ENCODE measurements at regions not wholly inside any gene's neighbourhood (a gene's known extent, or its start where the extent isn't known, plus 50 kb on each side); places are given as distances from the start of the nearest gene placed in this dataset.

DNA sequence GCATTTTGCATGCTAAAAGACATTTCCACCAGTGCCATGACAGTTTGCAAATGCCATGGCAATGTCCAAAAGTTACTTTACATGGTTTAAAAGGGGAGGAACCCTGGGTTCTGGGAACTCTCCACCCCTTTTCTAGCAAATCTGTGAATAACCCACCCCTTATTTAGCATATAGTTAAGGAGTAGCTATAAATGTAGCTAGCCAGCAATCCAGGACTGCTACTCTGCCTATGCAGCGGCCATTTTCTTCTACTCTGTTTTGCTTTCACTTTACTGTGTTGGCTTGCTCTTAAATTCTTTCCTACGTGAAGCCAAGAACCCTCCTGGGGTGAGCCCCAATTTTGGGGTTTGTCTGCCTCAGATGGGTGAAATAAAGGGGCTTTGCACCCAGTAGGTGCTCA, 141.0 kb downstream of the PTPN11 start:
- DNase-seq = no peak

DNA sequence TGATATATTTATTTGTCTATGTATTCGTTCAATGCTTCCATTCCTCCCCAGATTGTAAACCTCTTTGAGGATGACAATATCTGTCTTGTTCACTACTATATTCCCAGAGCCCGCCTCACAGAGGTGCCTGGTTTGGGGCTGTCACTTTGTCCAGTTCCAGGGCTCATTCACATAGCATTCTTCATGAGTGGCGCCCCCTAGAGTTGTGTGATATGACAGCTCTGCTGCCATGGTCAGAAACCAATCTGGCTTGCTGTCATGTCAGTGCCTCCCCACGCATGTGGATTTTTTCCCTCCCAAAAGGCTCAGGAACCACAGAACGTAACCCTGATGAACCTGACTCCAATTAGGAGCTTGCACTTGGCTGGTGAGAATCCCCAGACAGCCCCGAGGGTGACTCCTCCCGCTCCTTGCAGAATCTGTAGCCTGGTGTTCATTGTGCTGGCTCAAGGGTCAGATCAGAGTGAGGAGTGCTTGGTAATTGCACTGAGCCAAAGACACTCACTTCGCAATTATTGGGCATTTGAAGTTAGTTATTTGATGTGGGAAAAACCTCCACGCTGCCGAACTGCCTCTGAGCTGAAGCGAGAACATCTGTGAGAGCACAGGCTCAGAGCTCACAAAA, 145.5 kb downstream of the PTPN11 start:
- DNase-seq = no peak

DNA sequence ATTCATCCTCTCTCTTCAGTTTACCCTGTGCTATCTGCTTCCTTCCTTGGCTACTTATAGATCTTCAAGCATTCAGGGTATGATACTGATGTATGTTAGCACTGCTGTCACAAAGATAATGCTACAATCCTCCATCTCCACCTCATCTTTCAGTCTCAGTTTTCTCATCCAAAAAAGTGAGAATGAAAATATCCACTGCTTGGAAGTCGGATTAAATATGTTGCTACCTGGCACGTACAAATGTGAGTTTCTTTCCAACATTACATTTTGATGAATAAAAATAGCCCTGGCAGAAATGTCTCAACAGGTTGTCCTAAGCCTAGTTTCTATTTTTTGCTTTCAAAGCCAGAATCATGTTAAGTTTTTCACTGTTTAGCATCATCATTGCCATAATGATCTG, 149.9 kb downstream of the PTPN11 start:
- no peak for DNase-seq

DNA sequence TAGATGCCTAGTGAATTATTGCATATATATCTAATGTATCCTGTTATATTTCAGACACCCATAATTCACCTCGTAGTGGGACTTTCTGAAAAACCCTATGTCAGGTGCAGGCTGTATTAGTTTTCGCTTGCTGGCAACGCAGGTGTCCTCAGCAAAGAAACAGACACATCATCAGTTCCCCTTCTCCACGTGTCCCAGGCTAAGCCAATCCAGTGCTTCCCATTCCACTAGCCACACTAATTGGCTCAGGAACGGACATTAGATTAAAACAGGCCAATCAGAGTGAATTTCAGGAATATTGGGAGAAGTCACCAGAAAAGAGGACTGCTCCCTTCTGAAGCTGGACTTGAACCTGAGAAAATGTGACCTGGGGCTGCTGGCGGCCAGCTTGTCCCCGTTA, 151.3 kb downstream of the PTPN11 start:
- DNase-seq = no peak

DNA sequence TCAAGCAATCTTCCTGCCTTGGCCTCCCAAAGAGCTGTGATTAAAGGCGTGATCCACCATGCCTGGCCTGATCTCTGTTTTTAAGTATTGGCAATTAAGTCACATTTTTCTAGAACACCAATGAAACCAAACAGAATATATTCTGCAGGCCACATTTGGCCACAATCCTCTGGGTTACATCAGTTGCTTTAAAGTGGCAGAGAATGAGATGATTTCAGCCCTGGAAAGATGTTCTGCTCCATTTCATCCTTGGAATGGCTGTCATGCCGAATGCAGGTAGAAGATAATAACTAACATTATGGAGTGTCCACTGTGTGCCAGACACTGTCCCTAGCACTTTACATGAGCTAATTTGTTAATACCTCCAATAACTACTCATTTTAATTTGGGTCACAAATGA, 154.4 kb downstream of the PTPN11 start:
- DNase-seq = no peak

DNA sequence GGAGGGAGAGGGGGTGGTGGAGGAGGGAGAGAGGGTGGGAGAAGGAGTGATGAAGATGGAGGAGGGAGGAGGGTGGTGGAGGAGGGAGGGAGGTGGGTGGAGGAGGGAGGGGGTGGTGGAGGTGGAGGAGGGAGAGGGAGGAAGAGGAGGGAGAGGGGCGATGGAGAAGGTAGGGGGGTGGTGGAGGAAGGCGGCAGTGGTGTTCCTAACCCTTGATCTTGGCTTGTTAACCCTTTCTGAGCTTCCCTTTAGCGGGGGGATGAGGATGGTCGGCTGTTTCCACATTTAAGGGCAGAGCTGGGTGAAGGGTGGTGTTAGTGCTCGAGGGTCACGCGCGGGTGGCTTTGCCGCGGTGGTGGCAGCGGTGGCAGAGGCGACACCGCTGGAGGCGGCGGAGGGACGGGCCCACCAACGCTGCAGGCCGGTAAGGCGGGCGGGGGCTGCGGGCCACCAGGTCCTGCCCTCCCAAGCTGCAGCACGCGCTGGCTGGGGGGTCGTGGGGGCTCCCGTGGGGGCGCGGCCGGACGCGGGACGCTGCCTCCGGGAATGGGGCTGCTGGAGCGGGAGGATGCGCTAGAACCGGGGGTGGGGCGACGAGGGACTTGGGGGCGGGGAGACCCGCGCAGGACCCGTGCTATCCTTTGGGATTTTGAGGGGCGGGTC, 156.3 kb downstream of the PTPN11 start:
- no peak for DNase-seq

DNA sequence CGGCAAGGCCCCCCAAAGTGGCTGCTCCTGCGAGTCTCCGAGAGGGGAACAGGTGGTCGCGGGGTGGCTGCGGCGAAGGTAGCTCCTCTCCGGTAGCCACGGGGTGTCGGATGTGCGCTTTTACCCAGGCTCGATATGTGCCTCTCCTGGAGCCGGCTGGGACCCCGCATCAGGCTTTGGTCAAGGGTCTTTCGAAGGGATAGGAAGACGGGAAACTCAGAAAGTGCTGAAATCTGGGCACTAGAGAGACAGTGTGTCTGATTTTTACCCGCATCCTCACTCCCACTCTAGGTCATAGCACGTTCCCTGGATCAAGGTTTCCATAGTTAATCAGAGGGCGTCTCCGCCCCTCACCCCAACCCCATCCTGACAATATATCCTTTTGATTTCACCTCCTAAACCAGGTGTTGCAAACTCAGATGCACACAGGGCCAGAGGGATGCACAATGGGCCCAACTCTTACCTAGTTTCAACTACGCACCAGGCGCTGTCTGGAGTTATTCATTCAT, 156.9 kb downstream of the PTPN11 start:
- DNase-seq = no peak

DNA sequence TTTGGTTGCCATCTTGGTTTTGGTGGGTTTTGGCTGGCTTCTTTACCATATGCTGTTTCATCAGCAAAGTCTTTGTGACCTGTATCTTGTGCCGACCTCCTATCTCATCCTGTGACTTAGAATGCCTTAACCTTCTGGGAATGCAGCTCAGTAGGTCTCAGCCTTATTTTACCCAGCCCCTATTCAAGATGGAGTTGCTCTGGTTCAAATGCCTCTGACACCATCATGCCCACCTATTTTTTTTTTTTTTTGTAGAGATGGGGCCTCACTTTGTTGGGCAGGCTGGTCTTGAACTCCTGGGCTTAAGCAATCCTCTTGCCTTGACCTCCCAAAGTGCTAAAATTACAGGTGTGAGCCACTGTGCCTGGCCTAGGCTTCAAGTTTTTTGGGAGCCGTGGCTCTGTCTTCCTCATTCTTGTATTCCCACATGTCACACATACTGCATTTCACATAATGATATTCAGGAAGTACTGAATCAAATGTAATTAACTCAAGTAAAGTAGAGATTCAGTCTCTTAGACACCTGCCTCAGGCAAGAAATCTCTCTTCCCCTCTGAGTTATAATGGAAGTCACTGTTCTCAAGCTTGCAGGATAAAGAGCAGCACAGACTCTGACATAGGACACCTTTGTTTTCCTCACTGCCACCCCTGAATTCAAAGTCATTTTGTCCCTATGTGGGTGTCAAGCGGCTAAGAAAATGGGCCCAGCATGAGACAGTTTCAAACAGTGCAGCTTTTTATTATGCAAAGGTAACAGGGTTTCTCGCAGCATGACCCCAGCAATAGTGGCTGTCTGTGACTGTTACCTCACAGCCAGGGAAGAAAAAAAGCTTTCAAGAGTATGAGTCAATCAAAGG, 159.0 kb downstream of the PTPN11 start:
- DNase-seq = no peak

DNA sequence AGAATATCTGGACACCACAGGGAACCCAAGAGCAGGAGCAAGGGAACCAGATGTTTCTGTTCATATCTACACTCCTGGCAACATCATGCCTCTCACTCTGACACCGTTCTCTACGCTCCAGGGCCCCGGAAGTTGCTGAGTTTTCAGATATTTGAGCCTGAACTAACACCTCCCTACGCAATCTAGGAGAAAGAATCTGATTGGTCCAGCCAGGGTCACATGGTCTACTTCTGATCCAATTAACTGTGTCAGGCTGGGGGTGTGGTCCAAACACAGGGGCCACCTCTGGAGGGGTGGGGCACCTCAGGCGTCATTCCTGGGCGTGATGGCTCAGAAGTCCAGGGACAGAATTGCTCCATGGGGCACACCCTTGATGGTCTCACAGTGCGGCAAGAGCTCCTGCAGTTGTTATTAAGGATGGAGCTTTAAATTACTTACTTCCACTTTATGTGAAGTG, 165.5 kb downstream of the PTPN11 start:
- DNase-seq = no peak

DNA sequence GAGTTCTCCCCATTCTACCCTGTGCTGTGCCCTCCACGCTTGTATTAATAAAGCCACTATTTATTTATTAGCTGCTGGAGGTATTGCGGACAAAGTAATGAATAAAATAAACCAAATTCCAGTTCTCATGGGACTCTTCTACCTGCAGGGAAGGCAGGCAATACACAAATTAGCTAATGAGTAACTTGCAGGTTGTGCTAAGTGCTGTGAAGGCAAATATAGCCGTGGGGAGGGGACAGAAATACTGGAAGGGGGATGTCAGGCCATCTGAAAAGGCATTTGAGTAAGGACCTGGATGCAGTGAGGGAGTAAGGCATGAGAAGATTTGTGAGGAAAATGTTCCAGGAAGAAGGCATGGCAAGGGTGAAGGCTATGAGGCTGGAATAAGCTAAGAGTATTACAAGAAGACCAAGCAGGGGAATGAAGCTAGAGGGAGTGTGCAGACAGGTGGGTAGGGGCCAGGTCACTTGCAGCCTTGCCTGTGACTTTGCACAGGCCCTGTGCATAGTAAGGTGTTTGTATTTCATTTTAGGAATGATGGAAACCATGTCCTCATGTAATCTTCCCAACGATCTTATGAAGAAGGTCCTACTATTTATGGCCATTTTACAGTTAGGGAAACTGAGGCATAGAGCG, 167.5 kb downstream of the PTPN11 start:
- DNase-seq = no peak

DNA sequence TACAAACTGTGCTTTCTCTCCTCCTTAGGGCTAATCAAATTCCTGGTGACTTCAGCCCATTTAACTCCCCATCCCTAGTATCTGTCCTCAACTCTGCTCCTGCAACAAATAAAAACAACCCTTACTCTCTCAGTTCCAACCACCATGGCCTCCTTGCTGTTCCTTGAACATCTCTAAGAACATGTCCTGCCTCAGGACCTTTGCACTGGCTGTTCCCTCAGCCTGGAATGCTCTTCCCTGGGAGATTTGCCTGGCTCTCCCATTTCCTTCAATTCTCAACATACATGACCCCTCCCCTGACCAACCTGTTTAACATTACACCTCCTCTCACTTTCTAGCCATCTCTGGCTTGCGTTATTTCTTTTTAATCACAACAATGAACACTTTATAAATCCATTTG, 170.5 kb downstream of the PTPN11 start:
- no peak for DNase-seq

DNA sequence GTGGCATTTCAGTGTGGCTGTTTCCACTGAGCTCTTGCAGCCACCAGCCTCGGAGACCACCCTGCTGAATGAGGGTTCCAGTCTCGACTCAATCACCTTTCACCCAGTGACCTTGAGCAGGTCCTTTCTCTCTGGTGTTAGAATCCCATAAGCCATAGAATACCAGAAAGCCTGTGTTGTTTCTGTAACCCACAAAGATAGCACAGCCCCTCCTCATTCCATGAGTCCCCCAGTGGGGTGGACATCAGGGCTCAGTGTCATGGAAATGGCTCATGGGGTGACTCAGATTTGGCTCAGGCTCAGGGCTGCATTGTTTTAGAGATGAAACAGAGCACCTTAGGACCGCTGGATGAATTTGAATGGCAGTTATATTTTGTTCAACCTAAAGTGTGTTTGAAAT, 171.5 kb downstream of the PTPN11 start:
- DNase-seq = no peak

DNA sequence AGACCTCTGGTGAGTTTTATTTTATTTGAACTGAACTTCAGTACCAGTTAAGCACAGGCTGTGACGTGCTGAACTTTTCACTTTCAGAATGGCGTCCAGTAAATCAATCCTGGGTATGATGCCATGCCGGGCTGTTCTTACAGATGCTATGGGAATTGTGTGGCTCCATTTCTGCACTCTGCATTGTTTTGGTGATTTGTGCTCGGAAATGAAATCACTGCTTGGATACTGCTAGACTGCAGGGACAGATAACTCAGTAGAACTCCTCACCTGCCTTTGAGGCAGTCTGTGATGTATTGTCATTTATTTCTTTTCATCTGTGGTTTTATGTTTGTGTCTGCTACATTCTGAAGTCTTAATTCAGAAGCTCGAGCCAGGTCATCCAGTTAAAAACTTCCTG, 172.7 kb downstream of the PTPN11 start:
- no peak for DNase-seq

DNA sequence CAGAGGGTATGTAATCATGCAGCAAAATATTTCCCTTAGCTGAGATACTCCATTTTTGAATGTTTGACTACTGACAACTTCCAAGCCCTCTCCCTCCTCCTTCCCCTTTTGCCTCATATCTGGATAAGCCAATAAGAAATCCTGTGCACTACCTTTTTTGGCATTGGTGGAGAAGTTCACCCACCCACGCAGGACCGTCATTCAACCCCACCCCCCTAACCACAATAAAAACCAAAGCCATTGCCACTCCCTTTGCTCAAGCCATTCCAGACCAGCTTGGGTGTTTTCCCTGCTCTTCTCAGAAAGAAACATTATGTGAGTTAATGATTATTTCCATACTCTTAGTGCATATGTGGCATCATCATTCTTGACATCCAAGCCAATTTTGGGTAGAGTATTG, 176.7 kb downstream of the PTPN11 start:
- DNase-seq = no peak

DNA sequence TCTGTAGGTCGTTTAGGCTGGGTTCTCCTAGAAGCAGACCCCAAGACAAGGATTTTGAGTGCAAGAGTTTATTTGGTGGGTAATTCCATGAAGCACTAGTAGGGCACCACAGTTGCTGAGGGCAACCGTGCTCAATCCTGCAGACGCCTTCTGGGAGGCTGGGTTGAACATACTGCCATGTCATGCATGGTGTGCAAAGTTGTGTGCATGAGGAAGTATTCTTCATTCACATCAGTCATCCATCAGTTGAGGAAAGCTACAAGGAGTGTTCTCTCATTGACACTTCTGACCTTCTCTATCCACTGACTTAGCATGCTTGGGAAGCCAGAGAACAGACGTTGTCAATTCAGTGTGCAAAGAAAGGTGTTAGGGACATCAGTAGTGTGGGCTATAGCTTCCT, 179.2 kb downstream of the PTPN11 start:
- DNase-seq = no peak

DNA sequence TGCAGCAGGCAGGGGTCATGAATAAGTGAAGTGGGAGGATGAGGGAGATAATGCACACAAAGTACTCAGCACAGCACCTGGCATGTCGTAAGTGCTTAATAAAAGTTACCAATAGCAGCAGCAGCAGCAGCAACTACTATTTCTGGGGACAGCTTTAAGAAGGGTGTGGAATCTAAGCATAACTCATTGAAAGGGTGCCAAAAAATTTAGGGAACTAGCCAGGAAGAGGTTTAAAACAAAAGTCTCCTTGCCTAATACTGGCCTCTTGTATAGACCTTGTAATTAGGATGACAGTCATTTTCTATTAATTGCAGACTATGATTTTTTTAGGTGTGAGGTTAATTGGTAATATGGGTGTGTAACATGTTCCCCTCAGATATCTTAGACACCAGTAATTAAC, 179.9 kb downstream of the PTPN11 start:
- no peak for DNase-seq

DNA sequence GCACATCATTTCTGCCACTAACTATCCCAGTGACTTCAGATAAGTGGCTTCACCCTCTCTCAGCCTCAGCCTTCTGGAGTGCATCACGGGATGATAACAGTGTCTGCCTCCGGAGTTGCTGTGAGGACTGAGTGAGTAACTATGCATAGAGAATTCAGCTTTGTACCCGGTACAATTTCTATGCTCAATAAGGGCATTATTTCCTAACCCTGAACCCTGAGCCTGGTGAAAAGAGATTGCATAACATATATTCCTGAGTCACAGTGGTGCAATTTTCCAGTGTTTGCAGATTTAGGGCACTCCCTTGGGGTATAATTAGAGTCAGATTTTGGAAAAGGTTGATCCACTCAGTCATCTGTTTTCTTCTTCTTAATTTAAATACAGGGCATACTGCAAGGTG, 181.1 kb downstream of the PTPN11 start:
- no peak for DNase-seq

DNA sequence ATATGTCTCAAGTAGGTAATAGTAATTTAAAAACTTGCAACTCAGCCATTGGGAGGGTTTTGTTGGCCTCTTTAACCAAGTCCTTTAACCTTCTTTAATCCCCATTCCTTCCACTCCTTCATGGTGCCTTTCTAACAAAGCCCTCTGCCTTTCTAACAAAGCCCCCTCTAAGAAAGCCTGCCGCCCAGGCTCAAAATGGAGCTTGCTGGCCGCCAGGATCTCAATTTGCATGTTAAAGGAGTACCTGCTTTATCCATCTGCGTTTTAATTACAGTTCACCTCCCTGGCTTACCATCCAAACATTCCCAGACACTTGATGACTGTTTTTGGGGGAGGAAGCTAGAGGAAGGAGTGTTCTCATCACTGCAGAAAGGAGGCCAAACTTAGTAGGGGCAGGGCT, 183.4 kb downstream of the PTPN11 start:
- DNase-seq = no peak

DNA sequence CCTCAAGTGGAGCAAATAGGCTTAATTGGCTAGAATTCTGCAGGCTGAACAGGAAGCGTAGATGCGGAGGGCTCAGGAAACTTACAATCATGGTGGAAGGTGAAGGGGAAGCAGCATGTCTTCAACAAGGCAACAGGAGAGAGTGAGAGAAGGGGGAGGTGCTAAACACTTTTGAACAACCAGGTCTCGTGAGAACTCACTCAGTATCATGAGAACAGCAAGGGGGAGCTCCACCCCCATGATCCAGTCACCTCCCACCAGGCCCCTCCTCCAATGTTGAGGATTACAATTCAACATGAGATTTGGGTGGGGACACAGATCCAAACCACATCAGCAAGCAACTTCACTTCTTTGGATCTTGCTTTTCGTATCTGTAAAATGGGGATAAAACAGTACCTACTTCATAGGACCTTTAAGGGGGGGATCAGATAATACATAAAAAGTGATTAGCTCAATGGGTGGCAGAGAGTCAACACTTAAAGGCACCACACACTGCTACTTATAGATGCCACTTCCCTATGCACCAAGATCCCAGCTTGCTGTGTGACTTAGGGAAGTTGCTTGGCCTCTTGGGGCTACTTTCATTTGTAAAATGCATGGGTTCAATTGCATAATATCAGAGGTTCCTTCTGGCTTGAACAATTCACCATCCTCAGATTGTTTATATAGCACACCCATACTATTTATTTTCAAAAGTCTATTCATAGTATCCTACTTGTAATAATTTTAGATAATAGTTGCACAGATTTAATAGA, 184.8 kb upstream of the RPH3A start:
- DNase-seq = no peak

DNA sequence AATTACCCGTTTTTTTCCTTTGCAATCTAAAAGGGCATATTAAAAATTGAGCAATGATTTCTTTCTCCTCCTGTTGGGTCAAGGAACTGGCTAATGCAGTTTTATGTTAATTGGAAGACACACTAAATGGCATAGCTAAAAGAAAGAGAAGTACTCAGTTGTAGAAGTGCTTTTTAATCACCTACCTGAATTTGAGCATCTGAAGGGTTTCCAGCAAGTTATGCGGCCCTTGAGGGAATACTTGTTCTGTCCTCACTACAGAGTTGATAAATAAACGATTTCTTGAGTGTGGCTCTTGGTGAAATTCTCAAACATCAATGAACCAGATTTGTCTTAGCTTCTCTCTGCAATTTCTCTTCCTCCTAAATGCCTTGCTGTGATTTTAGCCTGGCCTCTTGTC, 184.1 kb upstream of the RPH3A start:
- DNase-seq = no peak

DNA sequence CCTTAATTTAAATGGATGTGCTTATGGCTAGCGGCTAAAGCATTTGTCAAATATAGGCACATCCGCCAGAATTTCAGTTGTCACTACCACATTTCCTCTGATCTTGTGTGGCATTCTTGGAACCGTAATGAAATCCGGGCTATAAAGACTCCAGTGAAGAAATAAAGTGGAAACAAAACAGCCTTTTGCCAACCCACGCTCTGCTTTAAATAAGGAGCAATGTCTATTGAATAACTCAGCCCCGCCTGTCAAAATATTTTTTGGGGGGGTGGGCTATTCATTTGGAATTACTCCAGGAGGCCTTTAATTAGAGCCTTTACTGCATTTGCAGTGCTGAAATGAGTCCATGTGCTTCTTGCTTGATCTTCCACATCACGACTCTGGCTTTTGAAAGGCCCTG, 179.6 kb upstream of the RPH3A start:
- no peak for DNase-seq

DNA sequence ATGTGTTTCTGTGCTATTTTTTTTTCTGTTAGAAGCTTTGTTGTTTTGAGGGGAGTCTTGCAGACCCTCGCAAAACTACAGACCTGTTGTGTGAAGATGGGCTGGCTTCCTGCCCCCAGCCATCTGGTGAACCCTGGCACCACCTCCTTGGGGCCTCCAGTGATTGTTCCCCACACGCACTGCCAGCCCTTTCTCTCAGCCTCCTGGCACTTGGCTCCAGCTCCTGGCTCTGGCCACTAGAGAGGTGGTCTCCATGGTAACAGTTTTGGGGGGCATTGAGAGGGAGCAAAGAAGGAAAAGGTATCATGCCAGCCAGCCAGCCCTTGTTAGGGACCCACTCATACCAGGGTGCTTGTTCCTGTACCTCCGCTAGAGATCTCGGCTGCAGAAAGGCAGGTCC, 176.4 kb upstream of the RPH3A start:
- DNase-seq = no peak
